ENCODE measurements at regions not wholly inside any gene's neighbourhood (a gene's known extent, or its start where the extent isn't known, plus 50 kb on each side); places are given as distances from the start of the nearest gene placed in this dataset.

DNA sequence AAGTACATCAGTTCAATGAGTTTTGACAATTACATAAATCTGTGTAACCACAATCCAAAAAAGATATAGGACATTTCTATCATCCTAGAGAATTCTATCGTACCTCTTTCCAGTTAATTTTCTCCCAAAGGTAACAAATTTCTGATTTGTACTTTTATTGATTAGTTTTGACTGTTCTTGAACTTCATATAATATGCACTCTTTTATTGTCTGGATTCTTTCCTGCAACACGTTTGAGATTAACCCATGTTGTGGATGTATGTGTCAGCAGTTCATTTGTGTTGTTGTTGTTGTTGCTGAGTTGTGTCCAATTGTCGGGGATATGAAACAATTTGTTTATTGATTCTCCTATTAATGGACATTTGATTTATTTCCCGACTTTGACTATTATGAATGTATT is 145.9 kb upstream of the WDR11 start:
- no peak for FAIRE-seq

DNA sequence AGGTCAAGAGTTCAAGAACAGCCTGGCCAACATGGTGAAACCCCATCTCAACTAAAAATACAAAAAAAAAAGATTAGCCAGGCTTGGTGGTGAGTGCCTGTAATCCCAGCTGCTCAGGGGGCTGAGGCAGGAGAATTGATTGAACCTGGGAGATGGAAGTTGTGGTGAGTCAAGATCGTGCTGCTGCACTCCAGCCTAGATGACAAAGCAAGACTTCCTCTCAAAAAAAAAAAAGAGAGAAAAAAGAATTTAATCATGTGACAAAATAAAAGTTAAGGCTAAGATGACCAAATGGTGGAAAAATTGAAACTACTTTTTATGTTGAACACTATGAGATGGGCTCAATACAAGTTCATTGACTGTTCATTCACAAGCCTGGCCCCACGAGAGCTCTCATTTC is 141.1 kb upstream of the WDR11 start:
- FAIRE-seq: no peak

DNA sequence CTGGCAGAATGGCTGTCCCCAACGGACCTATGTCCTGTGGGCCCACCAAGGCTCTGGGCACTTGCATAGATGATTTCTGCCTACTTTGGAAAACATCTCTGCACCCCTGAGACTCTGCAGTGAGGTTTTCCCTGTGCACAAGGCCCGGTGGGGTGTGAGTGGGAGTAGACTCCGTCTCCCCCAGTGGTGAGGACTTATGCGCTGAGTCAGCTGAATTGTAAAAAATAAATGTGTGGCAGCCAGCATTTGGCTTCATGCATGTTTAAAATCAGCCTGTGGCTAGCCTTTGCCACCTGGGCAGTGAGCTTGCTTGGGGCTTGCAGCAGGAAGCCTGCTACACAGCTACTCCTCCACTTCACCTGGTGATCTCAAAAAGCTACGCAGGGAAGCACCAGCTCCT is 139.3 kb upstream of the WDR11 start:
- no peak for FAIRE-seq

DNA sequence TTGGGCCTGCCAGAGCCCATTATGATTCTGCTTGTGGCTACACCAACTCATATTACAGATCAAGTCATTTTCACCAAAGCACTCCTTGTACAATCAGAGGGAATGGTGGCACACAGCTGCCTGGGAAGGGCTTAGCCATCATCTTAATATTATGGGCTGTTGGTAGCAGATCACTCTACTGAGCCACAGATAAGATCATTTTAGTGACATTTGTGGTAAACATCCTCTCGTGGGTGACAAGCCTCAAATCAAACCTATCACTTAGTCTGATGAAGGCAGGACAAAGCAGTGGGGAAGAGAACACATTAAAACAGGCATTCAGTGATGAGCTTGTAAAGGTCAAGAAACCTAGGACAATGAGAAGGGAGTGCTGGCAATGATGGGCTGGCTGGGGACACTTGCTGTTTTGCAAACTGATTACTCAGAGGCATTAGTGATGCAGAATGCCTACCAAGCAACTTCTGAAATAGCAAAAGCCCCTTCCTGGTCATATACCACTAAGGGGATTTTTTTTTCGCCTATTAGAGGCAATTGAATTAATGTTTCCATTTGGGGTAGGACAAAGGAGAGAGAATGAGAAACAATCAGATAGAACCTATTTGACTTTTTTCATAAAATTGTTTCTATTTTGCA is 137.5 kb upstream of the WDR11 start:
- FAIRE-seq: no peak

DNA sequence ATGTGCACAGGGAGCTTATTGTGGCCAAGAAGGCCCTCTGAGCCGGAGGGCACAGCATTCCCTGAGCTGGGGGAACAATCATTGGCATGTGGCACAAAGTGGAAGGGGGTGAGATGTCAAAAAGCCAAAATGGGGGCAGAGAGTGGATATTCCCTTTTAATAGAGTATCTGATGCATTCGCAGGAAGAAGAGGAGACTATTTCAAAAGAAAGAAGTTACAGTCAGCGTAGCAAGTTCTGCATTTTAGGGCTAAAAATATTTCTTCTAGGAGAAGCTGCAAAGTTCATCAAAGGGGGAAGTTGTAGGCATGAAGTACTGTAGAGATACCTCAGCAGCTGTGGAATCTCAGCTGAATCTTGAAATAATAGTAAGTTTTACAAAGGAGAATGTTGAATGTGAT is 136.0 kb upstream of the WDR11 start:
- no peak for FAIRE-seq

DNA sequence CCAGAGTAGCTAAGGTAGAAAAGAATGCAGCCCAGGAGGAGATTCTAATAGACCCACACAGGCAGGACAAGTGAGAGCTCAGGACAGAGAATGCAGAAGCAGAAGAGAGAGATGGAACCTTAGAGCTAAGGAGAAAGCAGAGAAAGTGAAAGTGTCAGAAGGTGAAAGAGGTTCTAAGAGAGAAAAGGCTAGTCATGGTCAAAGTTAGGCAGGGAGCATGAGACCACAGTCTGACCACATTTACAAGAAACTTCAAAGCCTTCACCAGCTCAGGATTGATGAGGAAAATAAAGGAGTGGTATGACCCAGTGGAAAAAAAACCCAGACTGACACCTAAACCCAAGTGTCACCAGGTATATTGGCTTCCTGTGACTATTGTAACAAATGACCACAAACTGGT is 131.8 kb upstream of the WDR11 start:
- no peak for FAIRE-seq

DNA sequence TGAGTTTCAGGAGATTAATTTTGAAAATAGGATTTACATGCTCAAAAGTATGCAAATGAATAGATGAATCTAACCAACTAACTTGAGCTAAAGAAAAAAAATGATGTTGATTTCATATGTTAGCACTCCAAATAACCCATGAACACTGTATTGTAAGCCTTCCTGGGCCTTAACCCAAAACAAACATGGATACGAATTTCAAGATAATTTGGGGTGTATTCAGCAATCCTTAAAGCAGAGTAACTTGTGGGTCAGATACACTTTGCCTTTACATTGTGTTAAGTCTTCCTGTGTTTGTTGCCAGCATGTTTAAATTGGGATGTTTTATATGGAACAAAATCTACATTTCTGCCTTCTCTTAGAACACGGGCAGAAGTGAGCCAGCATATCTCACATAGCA is 124.2 kb upstream of the WDR11 start:
- no peak for FAIRE-seq

DNA sequence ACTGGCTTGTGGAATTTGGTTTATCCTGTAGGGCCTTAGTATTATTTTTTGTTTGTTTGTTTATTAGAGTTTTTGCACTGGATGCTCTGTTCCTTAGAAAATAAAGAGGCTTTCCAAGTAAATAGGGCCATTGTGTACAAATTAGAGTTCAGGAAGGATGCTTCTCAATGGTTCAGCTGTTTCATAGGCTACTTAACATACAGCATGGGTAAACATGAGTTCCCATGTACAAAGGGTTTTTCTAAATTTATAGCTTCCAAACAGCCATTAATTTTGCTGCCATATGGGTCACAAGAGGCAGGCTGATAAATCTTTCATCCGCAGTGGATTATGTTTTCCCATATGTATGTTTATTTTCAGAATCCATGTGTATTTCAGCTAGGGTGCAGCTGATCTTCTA is 121.6 kb upstream of the WDR11 start:
- FAIRE-seq: no peak

DNA sequence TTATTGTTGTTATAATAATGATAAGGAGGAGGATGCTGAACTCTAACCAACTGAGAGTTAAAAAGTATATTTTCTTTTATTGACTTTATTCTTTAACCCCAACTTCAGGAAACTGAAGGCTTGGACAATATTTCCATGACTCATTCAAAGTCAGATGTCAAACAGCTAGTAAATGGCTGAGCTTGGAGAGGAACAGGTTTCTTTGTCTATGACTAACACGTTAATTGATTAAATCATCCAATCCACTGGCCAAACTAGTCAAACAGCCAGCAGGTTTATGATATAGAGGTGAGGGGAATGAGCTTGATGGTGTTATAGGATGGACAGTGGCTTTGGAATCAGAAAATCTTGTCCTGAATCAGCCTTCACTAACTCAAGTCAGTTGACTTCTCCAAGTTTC is 119.1 kb upstream of the WDR11 start:
- FAIRE-seq: no peak

DNA sequence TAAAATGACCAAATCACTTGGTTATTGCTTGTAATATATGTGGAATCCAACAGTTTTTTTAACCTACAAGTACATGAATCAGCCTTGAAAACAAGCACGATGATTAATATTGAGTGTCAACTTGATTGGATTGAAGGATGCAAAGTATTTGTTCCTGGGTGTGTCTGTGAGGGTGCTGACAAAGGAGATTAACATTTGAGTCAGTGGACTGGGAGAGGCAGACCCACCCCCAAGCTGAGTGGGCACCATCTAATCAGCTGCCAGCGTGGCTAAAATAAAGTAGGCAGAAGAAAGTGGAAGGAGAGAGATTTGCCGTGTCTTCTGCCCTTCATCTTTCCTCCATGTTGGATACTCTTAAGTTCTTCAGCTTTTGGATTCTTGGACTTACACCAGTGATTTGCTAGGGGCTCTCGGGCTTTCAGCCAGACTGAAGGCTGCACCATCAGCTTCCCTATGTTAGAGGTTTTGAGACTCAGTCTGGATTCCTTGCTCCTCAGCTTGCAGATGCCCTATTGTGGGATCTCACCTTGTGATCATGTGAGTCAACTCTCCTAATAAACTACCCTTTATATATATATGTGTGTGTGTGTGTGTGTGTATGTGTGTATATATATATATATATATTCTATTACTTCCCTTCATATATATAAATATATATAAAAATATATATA is 118.4 kb upstream of the WDR11 start:
- FAIRE-seq: no peak

DNA sequence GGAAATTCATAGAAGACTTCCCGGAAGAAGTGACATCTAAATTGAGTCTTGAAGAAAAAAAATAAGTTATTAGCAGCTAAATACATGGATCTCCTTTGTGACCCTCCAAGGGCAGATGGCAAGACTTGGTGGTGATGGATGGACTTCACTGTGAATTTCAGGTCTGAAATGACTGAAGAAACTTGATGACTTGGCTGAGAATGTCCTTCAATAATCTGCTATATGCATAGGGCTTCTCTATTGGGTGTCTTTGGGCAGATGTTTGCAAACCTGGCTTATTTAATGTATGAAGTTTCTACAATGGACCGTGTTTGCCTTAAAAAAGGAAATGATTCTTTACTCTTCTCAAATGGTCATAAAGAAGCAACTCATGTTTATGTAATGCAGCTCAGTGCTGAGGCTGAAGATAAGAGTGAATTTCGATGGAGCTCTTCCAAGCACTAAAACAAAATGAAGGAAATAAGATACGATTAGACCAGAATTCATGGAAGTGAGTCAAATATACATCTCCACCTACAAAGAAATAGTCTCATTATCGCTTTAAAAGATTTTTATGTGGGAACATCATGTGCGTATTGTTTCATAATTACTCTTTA is 116.6 kb upstream of the WDR11 start:
- no peak for FAIRE-seq

DNA sequence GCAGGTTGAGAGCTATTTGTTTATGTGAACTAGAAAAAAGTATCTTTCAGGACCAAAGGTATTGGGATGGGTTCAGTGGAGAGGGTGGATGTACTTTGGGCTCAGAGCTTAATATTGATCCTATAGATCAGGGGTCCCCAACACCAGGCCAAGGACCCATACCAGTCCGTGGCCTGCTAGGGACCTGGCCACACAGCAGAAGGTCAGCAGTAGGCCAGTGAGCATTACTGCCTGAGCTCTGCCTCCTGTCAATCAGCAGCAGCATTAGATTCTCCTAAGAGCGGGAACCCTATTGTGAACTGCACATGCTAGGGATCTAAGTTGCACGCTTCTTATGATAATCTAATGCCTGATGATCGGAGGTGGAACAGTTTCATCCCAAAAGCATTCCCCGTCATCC is 115.8 kb upstream of the WDR11 start:
- FAIRE-seq: no peak

DNA sequence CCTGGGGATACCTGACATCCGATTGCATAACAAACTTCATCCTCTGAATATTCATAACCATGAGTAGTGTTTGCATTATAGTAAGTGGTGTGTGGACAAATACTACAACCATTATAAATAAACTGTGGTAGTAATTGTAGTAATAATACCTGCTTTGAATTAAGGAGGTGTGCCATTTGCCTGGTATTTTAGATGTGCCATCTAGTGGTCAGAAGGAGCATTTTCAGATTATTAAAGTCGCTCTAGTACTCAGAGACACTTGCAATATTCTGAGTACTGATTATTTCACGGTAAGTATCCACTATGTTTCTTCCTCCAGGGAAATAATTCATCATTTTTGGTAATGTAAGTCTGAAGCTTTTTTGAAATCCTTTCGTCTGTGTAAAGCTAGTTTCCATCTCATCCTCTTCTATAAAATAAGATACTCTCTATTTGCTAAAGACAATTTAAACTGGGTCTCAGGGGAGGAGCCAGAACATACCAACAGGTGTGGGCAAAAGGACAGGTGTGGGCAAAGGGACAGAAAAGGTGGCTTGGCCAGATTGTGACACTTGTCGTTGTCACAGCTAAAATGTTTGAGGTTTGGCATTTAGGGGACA is 115.3 kb upstream of the WDR11 start:
- peak; percentile 95 for FAIRE-seq

DNA sequence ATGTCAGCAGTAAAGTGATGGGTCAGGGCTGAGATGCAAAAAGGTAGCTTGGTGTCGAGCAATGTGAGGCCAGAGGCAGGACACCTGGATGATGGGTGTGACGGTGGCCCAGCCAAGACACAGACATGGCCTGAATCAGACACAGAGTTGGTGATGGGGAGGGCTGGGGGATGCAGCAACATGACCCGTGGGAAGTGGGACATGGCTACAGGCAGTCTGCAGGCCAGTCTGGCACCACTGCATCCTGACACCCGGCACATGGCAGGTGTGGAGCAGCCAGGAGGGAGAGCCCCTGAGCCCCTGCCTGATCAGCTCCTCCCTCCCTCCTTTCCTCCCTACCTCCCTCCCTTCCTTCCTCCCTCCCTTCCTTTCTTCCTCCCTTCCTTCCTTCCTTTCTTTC is 114.8 kb upstream of the WDR11 start:
- FAIRE-seq: no peak

DNA sequence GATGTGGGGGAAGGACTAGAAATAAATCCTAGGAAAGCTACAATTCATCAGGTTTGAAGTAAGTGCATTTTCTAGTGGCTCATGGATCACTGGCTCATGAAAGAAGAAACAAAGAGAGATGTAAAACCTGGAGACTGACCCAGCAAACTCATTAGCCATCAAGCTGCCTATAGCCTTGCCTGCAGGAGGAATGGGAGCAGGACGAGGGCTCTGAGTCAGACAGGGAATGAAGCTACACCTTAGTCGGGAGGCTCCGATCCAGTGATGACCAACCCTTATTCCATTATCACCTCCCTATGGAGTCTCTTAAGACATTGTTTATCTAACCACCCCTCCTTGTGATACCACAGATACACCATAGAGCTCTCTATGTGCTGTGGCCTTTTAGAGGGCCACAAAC is 112.5 kb upstream of the WDR11 start:
- FAIRE-seq: no peak

DNA sequence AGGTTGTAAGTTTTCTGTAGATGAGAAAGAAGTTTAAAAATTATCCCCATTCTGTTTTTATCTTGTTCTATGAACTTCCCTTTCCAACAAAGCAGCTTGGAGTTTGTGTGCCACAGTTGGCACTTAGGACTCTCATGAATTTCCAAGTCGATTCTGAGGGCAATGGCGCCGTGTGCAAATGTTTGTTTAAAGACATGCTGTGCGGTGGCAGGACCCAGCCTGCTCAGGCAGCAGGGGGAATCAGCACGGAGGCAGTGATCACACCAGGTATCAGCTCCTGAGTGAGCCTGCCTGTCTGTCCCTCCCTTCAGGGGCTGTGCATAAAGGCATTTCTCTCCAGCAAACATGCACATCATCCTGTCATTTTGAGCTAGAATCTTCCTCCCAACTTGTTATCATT is 109.8 kb upstream of the WDR11 start:
- no peak for FAIRE-seq

DNA sequence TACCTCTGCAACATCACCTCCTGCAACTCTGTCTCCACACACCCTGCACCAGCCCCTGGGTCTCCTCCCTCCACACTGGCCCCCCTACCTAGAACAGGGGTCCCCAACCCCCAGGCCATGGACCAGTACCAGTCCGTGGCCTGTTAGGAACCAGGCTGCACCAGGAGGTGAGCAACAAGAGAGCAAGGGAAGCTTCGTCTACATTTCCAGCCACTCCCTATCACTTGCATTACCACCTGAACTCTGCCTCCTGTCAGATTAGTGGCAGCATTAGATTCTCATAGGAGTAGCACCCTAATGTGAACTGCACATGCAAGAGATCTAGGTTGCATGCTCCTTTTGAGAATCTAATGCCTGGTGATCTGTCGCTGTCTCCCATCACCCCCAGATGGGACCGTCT is 108.8 kb upstream of the WDR11 start:
- no peak for FAIRE-seq

DNA sequence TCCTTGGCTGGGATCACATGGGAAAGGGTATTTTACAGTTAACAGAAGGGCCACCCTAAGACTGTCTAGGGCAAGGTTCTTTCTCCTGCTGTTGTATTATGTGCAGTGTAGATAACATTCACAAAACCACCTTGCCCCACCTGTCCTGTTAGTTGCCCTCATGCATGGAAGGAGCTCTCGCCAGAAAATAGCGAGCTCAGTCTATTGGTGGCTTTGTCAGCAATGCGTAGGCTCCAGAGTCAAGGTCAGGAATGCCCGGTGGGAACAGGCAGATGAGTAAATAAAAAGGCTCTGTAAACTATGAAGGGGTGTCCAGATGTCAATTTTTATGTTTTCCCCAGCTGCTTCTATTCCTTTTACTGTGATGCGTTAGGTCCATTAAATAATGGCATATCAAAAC is 107.1 kb upstream of the WDR11 start:
- FAIRE-seq: no peak

DNA sequence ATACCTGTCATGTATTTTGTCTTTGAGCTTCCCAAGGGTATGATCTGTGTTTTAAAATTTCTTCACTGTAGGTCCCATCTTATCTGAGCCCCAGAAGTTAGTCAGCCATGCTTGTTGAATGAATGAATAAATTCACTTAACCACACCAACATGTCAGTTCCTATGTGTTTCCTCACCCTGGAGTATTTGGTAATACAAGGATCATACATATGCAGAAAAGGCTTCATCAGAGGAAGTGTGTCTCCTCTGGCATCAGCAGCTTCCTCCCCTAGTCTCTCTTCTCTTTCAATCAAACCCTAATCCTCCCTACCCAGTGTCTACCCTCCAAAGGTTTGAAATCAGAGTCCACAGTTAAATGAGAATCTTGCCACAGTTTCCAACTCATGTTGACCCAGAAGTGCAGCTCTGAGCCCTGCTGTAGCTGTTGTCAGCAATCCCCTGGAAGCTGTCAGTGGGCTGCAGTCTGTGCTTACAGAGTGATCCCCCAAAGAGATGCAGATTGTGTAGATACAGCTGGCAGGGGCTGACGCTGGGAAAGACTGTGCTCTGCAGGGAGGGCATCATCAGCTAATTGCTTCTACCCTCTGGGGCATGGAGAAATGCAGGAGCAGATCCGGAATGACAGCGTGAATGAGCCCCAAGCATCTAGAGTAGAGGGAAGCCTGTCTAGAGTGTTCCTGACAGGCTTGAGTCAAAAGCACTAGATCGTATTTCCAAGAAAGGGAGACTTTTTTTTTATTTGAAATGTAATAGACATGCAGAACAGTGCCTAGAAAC is 105.0 kb upstream of the WDR11 start:
- FAIRE-seq: no peak

DNA sequence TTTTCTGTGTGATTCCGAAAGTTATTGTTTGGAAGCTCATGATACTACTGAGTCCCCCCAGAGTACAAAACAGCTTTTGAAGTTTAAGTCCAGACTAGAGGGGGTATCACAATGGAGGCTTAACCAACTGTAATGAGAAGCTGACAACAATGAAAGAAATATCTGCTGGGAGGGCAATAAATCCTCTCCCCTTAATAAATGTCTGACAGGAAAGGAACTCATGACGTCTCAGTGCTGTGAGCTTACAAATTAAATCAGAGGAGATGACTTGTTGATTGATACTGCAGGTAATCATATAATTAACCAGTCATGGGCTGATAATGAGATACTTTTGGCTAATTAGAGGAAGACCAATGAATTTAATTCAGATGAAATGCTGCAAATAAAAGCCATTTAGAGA is 102.6 kb upstream of the WDR11 start:
- FAIRE-seq: no peak

DNA sequence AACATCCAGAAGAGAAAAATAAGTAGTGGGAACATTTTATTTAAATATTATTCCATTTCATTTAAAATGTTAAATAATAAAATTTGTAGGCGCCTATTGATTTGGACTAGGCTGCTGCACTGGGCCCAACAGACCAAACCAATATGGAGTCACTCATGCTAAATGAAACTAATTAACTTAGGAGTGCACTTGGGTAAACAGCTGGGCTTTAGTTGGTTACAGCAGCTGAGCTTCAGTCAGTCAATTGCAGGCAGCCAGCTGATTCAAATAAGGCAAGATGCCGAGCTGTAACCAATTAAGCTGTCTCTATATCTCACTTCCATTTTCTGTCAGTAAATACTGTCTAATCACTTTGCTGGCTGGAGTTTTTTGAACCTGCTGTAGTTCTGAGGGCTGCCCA is 102.1 kb upstream of the WDR11 start:
- no peak for FAIRE-seq

DNA sequence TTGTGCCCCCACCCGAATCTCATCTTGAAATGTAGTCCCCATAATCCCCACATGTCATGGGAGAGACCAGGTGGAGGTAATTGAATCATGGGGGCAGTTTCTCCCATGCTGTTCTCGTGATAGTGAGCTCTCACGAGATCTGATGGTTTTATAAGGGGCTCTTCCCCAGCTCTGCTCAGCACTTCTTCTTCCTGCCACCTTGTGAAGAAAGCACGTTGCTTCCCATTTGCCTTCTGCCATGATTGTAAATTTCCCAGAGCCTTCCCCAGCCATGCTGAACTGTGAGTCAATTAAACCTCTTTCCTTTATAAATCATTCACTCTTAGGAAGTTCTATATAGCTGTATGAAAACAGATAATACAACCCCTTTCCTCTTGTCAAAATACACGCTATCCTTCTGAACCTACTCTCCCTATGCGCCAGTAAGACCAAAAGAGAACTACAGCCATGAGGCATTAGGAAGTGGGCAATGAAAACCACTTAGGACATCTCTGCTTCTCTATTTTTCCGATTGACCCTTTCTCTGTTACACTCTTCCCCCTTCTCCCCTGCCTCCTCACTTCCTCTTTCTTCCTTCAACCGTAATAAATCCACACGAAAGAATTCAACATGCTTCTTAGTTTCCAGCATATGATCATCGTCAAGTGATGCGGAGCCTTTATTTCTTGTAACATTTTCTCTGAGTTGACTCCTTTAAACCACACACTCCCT is 101.2 kb upstream of the WDR11 start:
- FAIRE-seq: no peak

DNA sequence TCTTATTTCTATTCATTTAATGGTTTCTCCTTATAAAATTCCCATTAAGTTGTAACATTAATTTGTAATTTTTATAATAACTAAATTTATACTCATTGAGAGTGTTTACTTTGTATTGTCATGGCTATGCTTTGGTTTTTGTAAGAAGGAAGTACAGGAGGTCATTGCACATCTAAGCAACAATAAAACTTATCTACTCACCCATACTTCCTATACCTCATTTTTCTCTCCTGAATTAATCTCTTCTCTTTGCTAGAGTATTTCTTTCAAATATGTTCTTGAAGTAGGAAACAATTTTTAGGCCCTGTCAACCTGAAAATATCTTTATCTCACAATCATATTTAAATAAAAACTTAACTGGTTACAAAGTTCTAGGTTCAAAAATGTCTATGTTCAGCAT is 95.4 kb upstream of the WDR11 start:
- FAIRE-seq: no peak
